Hypothalamus (tissue), 51 donors: ENCODE measurements at regions not wholly inside any gene's neighbourhood (a gene's known extent, or its start where the extent isn't known, plus 50 kb on each side); places are given as distances from the start of the nearest gene placed in this dataset.
"Not testable (repeated sequence)": the region's sequence is repeated elsewhere in the genome, so short reads cannot be mapped to it uniquely, and the experiment has no call there.

Source experiments
- DNase-seq, 51 donors: peaks; one replicate each; lab custom pipeline; 2025; lab: John Stamatoyannopoulos, UW

- no peak for DNase-seq
Observed at GRCh38 chr12:60184096-60184495, 588.3 kb downstream of the SLC16A7 start.

- no peak for DNase-seq
Observed at GRCh38 chr12:60185060-60185459, 589.2 kb downstream of the SLC16A7 start.

- no peak for DNase-seq
Observed at GRCh38 chr12:60191271-60191670, 595.4 kb downstream of the SLC16A7 start.

DNA sequence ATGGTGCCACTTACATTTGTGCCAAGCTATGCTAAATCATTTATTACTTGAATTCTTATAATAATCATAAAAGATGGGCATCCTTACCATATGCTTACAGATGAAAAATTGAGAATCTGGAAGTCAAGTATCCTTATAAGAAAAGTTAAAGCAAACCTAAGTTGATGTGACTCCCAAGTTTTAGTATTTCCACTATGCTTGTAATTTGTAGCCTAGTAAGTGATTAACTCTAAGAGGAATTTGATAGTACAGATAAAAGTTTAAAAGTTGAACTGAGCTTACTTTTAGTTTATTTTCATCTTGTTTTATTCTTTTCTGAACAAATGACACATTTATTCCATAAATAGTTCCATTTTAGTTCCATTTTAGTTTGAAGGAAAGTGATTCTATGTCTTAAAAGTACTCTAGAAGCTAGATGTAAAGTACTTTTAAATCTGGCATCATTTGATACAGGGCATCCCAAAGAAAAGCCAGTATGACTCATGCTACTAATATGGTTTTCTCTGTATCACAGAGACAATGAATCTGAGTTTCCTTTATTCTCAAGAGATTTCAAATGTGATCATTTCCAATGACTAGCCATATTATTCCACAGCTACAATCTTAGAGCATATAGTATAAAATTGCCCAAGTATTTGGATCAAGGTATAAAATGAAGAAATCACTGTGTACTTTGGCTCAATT lies 596.0 kb downstream of the SLC16A7 start:
- no peak for DNase-seq

- no peak for DNase-seq
Observed at GRCh38 chr12:60194678-60195077, 598.8 kb downstream of the SLC16A7 start.

DNA sequence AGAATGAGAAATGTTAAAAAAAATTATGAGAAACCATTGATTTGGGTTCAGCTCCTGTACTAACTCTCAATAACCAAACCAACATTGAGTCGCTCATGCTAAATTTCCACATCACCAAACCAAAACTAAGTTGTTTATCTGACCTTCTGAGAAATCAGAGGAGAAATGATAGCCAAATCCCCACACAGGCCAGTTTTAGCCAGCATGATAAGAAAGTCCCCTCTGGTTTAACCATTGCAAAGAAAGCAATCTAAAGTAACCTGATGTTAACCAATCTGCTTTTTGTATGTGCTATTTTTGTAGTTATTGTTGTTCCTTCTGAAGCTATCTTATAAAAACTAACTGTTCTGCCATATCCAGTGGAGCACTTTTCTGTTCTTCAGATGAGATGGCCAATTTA lies 599.7 kb downstream of the SLC16A7 start:
- DNase-seq, result no peak

DNA sequence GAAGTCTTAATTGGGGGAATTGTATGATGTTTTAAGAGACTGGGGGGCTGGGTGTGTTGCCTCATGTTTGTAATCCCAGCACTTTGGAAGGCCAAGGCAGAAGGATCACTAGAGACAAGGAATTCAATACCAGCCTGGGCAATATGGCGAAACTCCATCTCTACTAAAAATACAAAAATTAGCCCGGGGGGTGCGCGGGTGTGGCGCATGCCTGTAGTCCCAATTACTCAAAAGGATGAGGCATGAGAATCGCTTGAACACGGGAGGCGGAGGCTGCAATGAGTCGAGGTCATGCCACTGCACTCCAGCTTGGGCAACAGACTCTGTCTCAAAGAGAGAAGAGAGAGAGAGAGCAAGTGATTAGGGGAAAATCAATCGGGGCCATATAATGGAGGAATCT lies 600.5 kb downstream of the SLC16A7 start:
- DNase-seq, result no peak

- no peak for DNase-seq
Observed at GRCh38 chr12:60197589-60197988, 601.8 kb downstream of the SLC16A7 start.

GRCh38 chr12:60201891-60202290 lies 606.1 kb downstream of the SLC16A7 start:
- DNase-seq, result no peak

DNA sequence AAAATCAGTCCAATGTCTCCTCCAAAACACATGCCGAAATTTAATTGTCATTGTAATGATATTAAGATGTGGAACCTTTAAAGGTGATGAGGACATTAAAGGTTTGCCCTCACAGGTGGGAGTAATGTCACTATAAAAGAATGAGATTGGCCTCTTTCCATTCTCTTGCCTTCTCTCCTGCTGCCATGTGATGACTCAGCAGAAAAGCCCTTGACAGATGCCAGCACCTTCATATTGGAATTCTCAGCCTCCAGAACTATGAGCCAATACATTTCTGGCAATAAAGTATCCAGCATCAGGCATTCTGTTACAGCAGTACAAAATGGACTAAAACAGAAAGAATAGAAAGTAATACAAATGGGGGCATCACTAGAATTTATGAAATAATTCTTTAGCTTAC lies 609.7 kb downstream of the SLC16A7 start:
- no peak for DNase-seq

GRCh38 chr12:60209521-60209920 lies 613.7 kb downstream of the SLC16A7 start:
- DNase-seq, result no peak

GRCh38 chr12:60209933-60210332 lies 614.1 kb downstream of the SLC16A7 start:
- DNase-seq, result no peak

GRCh38 chr12:60210756-60211155 lies 614.9 kb downstream of the SLC16A7 start:
- DNase-seq, result no peak

GRCh38 chr12:60211244-60211643 lies 615.4 kb downstream of the SLC16A7 start:
- no peak for DNase-seq

DNA sequence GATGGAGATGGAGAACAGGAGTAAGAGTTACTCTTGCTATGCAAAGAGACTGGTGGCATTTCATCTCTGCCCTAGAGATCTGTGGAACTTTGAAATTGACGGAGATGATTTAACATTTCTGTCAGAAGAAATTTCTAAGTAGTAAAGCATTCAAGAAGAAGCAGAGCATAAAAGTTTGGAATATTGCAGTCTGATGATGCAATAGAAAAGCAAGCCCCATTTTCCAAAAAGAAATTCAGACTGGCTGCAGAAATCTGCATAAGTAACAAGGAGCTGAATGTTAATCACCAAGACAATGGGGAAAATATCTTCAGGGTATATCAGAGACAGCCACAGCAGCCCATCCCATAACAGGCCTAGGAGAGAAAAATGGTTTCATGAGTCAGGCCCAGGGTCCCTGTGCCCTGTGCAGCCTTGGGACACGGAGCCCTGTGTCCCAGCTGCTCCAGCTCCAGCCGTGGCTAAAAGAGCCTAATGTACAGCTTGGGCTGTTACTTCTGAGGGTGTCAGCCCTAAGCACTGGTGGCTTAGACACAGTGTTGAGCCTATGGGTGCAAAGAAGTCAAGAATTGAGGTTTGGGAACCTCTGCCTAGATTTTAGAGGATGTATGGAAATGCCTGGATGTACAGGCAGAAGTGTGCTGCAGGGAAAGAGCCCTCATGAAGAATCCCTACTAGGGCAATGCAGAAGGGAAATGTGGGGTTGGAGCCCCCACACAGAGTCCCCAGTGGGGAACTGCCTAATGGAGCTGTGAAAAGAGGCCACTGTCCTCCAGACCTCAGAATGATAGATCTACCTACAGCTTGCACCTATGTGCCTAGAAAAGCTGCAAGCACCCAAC lies 616.6 kb downstream of the SLC16A7 start:
- no peak for DNase-seq

- not testable (repeated sequence) for DNase-seq
Observed at GRCh38 chr12:60213272-60213671, 617.4 kb downstream of the SLC16A7 start.

- DNase-seq, result no peak
Observed at GRCh38 chr12:60216226-60216625, 620.4 kb downstream of the SLC16A7 start.

DNA sequence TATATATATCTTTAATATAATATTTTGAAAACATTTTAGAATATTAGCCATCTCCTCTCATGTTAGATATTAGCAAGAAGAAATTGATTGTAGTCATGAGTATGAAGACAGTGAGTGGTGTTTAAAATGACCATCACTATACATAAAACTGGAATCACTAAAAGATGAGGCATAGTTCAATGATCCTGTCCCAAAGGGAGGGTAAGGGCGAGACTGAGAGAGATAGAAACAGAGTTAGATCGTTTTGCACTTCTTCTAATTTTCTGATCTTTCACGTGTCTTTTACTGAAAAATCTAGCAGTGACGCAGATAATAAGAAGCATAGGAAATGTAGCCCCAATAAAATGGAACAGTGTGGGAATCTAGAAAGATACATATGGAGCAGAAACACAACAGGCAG lies 627.4 kb downstream of the SLC16A7 start:
- no peak for DNase-seq

DNA sequence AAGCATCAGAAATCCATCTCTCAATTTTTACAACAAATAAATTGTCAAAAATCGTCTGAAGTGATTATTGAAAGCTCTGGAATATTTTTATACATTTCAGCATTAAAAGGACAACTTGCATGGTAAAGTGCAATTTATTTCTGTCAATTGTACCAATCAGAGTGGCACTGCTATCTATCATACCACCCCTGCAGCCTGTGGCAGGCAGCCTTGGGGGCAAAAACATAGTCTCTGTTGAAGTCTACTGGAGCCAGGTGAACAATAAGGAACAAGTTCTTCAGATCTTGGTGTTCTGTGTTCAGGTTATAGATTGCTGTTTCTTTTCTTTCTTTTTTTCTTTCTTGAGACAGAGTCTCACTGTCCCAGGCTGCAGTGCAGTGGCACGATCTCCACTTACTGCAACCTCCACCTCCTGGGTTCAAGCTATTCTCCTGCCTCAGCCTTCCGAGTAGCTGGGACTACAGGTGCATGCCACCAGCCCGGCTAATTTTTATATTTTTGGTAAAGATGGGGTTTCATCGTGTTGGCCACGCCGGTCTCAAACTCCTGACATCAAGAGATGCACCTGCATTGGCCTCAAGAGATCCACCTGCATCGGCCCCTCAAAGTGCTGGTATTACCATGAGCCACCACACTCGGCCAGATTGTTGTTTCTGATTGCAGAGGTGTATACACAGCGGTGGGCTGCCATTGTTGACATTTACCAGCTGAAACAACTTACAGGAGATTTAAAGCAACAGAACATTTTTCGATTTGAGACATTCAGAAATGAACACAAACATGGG lies 629.6 kb downstream of the SLC16A7 start:
- no peak for DNase-seq

DNA sequence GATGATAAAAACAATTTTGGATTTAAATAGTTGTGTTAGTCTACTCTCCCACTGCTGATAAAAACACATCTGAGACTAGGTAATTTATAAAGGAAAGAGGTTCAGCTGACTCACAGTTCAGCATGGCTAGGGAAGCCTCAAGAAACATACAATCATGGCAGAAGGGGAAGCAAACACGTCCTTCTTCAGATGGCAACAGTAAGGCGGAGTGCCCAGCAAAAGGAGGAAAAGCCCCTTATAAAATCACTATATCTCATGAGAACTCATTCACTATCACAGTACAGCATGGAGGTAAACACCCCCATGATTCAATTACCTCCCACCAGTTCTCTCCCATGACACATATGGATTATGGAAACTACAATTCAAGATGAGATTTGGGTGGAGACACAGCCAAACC lies 632.1 kb downstream of the SLC16A7 start:
- DNase-seq, result no peak

DNA sequence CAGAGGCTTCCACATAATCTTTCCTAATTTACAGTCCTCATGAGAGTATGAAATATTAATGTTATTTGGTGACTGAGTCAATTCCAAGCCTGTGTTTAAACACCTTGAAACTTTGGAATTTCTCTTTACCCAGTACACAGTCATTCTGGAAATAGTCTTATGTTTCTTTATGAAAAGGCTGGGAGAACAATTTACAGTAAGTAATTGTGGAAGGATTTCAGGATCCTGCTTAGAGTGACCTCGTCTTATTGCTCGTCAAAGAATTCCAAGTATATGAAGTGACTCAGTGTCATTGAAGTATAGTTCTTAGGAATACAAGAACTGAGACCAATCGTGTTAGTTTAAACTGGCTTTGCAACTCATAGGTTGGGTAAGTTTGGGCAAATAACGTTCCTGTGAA lies 634.2 kb downstream of the SLC16A7 start:
- DNase-seq, result no peak
